OCI-LY1 (cell line): ENCODE measurements at regions not wholly inside any gene's neighbourhood (a gene's known extent, or its start where the extent isn't known, plus 50 kb on each side); places are given as distances from the start of the nearest gene placed in this dataset.

Experiments used
- H2AFZ ChIP-seq: fragments of 200-600 bp; sonication (generic), shearing (Covaris generic); 2 replicates; pipeline ENCODE4 v1.6.0; 2014; ENCODE audit warnings: antibody characterized with exemption, mild to moderate bottlenecking, low read length
- H3F3A ChIP-seq: fragments of 200-600 bp; sonication (generic), shearing (Covaris generic); 2 replicates; pipeline ENCODE4 v1.6.0; 2014; ENCODE audit warnings: mild to moderate bottlenecking, antibody characterized with exemption, low read length, moderate library complexity; ENCODE audit not compliant: insufficient read depth
- H3K27ac ChIP-seq: fragments of 200-600 bp; sonication (generic); 2 replicates; pipeline ENCODE4 v1.5.1; 2014; ENCODE audit warnings: low read length, mixed run types, mild to moderate bottlenecking, low read depth; ENCODE audit not compliant: poor library complexity, severe bottlenecking
- H3K27me3 ChIP-seq: fragments of 200-600 bp; sonication (generic); 2 replicates; pipeline ENCODE4 v1.6.0; 2014; ENCODE audit warnings: antibody characterized with exemption, mild to moderate bottlenecking, low read length, moderate library complexity; ENCODE audit not compliant: insufficient read depth
- H3K36me3 ChIP-seq: fragments of 200-600 bp; sonication (generic); 2 replicates; pipeline ENCODE4 v1.6.1; 2014; ENCODE audit warnings: mild to moderate bottlenecking, antibody characterized with exemption, low read length, moderate library complexity, mixed read lengths; ENCODE audit not compliant: insufficient read depth
- H3K4me1 ChIP-seq: fragments of 200-600 bp; sonication (generic); 2 replicates; pipeline ENCODE4 v1.5.1; 2014; ENCODE audit warnings: mild to moderate bottlenecking, low read length, moderate library complexity; ENCODE audit not compliant: insufficient read depth, severe bottlenecking
- H3K4me2 ChIP-seq: fragments of 200-600 bp; sonication (generic), shearing (Covaris generic); 2 replicates; pipeline ENCODE4 v1.6.1; 2014; ENCODE audit warnings: low read length
- H3K4me3 ChIP-seq: fragments of 200-600 bp; sonication (generic); 2 replicates; pipeline ENCODE4 v1.5.1; 2014; ENCODE audit warnings: low read length, low read depth, mild to moderate bottlenecking, mixed read lengths; ENCODE audit not compliant: poor library complexity, severe bottlenecking
- H3K79me2 ChIP-seq: fragments of 200-600 bp; shearing (Covaris generic); 2 replicates; pipeline ENCODE4 v1.6.1; 2016; ENCODE audit warnings: mixed run types, low read length, mixed read lengths; ENCODE audit not compliant: insufficient read depth
- H3K9ac ChIP-seq: fragments of 200-600 bp; sonication (generic), shearing (Covaris generic); 2 replicates; pipeline ENCODE4 v1.6.1; 2014; ENCODE audit warnings: mild to moderate bottlenecking, low read length, mixed read lengths
- H3K9me2 ChIP-seq: fragments of 200-600 bp; sonication (generic), shearing (Covaris generic); 2 replicates; pipeline ENCODE4 v1.6.1; 2014; ENCODE audit warnings: low read depth, mild to moderate bottlenecking, low read length, mixed read lengths
- H3K9me3 ChIP-seq: fragments of 200-600 bp; shearing (Covaris generic); 2 replicates; pipeline ENCODE4 v1.6.1; 2014; ENCODE audit warnings: low read length, mixed read lengths
- H4K20me1 ChIP-seq: fragments of 200-600 bp; sonication (generic), shearing (Covaris generic); 2 replicates; pipeline ENCODE4 v1.6.0; 2016; ENCODE audit warnings: mild to moderate bottlenecking, low read length; ENCODE audit not compliant: insufficient read depth
- EZH2 ChIP-seq: fragments of 200-600 bp; sonication (generic), shearing (Covaris generic); IDR thresholded peaks from 2 replicates; pipeline ENCODE4 v1.8.0; 2017; ENCODE audit warnings: borderline replicate concordance, mixed run types, mild to moderate bottlenecking, antibody characterized with exemption, low read length, moderate library complexity, mixed read lengths
- TF ChIP-seq, protein P1 (sequence below): fragments of 200-600 bp; sonication (generic), shearing (Covaris generic); IDR thresholded peaks from 2 replicates; pipeline ENCODE4 v1.5.1; 2017; ENCODE audit warnings: mild to moderate bottlenecking, antibody characterized with exemption, low read length, moderate library complexity, mixed read lengths

DNA sequence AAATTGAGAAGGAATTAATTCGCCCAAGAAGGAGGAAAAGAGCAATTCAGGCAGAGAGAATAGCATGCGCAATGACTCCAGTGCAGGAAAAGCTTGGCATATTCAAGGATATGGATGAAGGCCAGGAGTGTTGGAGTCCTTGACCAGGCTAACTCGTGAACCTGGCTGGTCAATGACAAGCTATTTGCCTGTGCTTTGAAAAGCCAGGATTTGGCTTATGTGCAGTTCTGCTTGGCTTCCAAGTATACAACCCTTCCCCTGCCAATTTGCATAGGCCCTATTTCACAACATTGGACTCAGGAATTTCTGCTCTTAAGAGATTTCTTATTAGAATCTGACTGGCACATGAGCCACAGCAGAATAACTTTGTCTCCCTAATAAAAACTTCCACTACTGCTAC is 72.3 kb upstream of the SP8 start:
- no peak for TF ChIP-seq EZH2
- TF ChIP-seq, protein P1, sequence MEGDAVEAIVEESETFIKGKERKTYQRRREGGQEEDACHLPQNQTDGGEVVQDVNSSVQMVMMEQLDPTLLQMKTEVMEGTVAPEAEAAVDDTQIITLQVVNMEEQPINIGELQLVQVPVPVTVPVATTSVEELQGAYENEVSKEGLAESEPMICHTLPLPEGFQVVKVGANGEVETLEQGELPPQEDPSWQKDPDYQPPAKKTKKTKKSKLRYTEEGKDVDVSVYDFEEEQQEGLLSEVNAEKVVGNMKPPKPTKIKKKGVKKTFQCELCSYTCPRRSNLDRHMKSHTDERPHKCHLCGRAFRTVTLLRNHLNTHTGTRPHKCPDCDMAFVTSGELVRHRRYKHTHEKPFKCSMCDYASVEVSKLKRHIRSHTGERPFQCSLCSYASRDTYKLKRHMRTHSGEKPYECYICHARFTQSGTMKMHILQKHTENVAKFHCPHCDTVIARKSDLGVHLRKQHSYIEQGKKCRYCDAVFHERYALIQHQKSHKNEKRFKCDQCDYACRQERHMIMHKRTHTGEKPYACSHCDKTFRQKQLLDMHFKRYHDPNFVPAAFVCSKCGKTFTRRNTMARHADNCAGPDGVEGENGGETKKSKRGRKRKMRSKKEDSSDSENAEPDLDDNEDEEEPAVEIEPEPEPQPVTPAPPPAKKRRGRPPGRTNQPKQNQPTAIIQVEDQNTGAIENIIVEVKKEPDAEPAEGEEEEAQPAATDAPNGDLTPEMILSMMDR: no peak
- H3F3A ChIP-seq: no peaks in the 10 kb centered on the region
- H3K4me1 ChIP-seq: no peaks in the 10 kb centered on the region
- H3K4me3 ChIP-seq: no peak overlapping the region
- no peaks in the 10 kb centered on the region for H3K36me3 ChIP-seq
- no peak overlapping the region for H3K9ac ChIP-seq
- no peak overlapping the region for H3K27ac ChIP-seq
- no peaks in the 10 kb centered on the region for H4K20me1 ChIP-seq
- no peaks in the 10 kb centered on the region for H3K79me2 ChIP-seq
- H3K27me3 ChIP-seq: no peaks in the 10 kb centered on the region
- H2AFZ ChIP-seq: no peak overlapping the region
- no peak overlapping the region for H3K4me2 ChIP-seq
- H3K9me3 ChIP-seq: no peaks in the 10 kb centered on the region
- H3K9me2 ChIP-seq: no peaks in the 10 kb centered on the region

- Histone ChIP-seq H3K9me3 (no peaks in the 10 kb centered on the region), H3K9ac (no peak overlapping the region), H3K27ac (no peak overlapping the region), H3K4me2 (no peak overlapping the region), H3K27me3 (no peaks in the 10 kb centered on the region), H3K36me3 (no peaks in the 10 kb centered on the region), H3K79me2 (no peaks in the 10 kb centered on the region), H3F3A (no peaks in the 10 kb centered on the region), H3K4me3 (no peak overlapping the region), H2AFZ (no peak overlapping the region), H4K20me1 (no peaks in the 10 kb centered on the region), H3K9me2 (no peaks in the 10 kb centered on the region), H3K4me1 (no peaks in the 10 kb centered on the region)
- no peak for TF ChIP-seq EZH2
- TF ChIP-seq, protein P1: no peak
These were observed 74.8 kb upstream of the SP8 start for GRCh38 chr7:20861468-20861867.

DNA sequence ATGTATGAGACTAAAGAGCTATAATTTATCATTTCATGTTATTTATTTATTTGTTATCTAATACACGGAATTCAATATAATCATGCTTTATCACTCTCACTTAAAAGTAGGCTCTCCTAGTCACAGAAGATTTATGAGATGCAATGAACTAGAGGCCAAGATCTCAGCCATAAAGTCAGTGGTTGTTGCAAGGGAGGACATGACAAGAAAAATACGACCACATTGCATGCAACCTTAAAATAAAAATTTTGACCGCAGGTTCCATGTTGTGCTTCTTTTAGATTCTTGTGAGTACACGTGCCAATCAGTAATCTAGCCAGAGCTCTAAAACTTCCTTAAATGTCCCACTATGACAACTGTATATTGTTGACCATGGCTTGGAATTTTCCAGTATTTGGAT is 75.9 kb upstream of the SP8 start:
- no peak overlapping the region for H2AFZ ChIP-seq
- H3K27me3 ChIP-seq: no peaks in the 10 kb centered on the region
- H3K79me2 ChIP-seq: no peaks in the 10 kb centered on the region
- H3K9ac ChIP-seq: no peak overlapping the region
- H3K9me3 ChIP-seq: no peaks in the 10 kb centered on the region
- no peak overlapping the region for H3K4me3 ChIP-seq
- H3K27ac ChIP-seq: no peak overlapping the region
- TF ChIP-seq EZH2: no peak
- TF ChIP-seq, protein P1: no peak
- no peak overlapping the region for H3K4me2 ChIP-seq
- H3K9me2 ChIP-seq: no peaks in the 10 kb centered on the region
- no peaks in the 10 kb centered on the region for H3K36me3 ChIP-seq
- no peaks in the 10 kb centered on the region for H3F3A ChIP-seq
- no peaks in the 10 kb centered on the region for H4K20me1 ChIP-seq
- no peaks in the 10 kb centered on the region for H3K4me1 ChIP-seq
